Prostate gland (tissue), 2 donors: ENCODE measurements at regions not wholly inside any gene's neighbourhood (a gene's known extent, or its start where the extent isn't known, plus 50 kb on each side); places are given as distances from the start of the nearest gene placed in this dataset.

Source experiments
- CTCF ChIP-seq, 4 experiments: fragments of 200-600 bp in 2 of 4; fragments of 450-650 bp in 2 of 4; sonication (generic) in 2 of 4; IDR thresholded peaks; 1 replicate in 3 of 4; 2 replicates in 1 of 4; pipeline ENCODE4 v1.5.1; 2016 to 2019; ENCODE audit warnings: antibody characterized with exemption in 4 of 4, mild to moderate bottlenecking in 2 of 4, moderate library complexity in 2 of 4
- POLR2A ChIP-seq: fragments of 450-650 bp; IDR thresholded peaks from one replicate; pipeline ENCODE4 v1.6.1; 2016; ENCODE audit warnings: antibody characterized with exemption, mild to moderate bottlenecking
- POLR2AphosphoS5 ChIP-seq: sonication (generic); formaldehyde crosslinking; IDR thresholded peaks from one replicate; pipeline ENCODE4 v1.6.1; 2017; ENCODE audit warnings: antibody characterized with exemption

GRCh38 chr1:209227171-209227570 is 356.3 kb upstream of the CAMK1G start:
- no peak for TF ChIP-seq CTCF (IDR thresholded peaks at IDR 0.05)
- no peak for TF ChIP-seq POLR2A
- TF ChIP-seq POLR2AphosphoS5 = no peak
